ENCODE measurements at regions not wholly inside any gene's neighbourhood (a gene's known extent, or its start where the extent isn't known, plus 50 kb on each side); places are given as distances from the start of the nearest gene placed in this dataset.
"Not testable (repeated sequence)": the region's sequence is repeated elsewhere in the genome, so short reads cannot be mapped to it uniquely, and the experiment has no call there.

DNA sequence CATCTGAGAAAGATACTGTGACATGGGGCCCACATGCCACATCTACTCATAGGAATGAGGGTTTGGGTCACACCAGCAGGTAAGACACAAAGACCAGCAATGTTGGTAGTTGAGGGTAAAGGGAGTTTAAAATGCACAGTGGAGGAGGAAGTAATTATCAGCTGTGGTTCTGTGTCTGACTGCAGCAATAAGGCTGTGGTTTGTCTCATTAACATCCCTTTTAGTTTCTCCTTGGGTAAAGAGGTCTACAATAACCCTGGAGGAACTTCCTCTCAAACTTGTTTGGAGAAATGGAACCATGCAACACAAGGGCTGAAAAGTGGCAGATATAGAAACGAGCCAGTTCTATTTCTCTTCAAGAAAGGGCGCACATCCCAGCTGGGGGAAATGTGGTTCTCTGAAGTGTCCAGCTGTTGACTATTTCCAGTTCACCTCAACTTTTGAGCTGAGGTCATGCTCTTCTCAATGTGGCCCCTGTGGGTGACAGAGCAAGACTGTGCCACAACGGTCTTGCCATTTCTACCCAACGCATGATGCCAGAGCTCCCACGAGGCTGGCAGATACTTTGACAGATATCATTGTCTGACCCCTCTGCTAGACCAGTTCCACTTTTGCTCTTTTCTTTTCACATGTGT, 234.3 kb downstream of the SQOR start:
- no peak for DNase-seq

DNA sequence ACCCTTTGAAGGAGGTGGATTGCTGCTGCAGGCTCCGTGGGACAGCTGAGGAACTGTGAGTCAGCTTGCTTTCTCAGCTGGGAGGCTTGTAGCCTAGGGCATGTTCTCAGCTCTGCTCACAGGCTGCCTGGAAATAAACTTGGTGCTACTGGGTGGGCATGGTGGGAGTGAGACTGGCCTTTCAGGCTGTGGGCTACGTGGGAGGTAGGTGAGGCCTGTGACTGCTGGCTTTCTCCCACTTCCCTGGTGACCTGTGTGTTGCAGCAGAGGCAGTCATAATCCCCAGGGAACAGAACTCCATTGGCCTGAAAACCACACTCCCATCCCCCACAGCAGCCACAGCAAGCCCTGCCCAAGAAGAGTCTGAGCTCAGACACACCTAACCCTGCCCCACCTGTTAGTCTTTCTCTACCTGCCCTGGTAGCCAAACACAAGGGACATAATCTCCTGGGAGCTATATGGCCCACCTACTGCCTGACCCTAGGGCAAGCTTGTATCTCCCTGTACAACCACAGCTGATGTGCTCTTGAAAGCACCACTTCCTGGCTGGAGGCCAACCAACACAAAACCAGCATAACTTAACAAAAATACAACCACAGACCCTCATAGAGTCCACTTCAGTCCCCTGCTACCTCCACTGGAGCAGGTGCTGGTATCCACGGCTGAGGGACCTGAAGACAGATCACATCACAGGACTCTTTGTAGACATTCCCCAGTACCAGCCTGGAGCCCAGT, 236.5 kb downstream of the SQOR start:
- no peak for DNase-seq

DNA sequence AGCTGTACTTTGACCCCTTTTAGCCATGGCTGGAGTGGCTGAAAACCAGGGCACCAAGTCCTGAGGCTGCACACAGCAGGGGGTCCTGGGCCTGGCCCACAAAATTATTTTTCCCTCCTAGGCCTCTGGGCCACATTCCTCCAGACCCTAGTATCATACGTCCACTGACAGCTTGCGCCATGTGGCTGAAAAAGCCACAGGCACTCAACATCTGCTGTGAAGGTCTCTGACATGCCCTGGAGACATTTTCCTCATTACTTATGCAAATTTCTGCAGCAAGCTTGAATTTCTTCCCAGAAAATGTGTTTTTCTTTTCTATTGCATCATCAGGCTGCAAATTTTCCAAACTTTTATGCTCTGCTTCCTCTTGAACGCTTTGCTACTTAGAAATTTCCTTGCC, 239.0 kb downstream of the SQOR start:
- no peak for DNase-seq

DNA sequence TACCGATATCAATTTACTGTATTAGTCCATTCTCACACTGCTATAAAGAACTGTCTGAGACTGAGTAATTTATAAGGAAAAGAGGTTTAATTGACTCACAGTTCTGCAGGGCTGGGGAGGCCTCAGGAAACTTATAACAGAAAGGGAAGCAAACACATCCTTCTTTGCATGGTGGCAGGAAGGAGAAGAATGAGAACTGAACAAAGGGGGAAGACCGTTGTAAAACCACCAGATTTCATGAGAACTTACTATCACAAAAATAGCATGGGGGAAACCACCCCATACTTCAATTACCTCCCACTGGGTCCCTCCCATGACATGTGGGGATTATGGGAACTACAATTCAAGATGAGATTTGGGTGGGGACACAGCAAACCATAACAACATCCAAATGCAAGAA, 239.7 kb downstream of the SQOR start:
- not testable (repeated sequence) for DNase-seq

DNA sequence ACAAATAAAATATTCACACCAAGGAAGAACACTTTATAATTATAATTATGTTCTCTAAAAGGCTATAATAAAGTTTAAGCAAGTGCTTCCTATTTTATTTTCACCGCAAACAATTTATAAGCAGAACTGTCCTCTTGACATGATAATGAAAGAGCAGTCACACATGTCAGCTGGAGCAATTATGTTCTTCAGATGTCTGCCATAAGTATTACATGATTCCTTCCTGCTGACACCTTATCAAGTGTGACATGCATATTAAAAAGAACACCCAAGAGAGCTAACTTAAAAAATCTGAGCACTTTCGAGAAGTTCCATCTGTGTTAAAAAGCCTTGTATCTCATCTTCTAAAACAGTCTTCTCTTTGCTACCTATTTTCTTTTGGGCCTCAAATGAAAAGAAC, 249.5 kb downstream of the SQOR start:
- DNase-seq: no peak

DNA sequence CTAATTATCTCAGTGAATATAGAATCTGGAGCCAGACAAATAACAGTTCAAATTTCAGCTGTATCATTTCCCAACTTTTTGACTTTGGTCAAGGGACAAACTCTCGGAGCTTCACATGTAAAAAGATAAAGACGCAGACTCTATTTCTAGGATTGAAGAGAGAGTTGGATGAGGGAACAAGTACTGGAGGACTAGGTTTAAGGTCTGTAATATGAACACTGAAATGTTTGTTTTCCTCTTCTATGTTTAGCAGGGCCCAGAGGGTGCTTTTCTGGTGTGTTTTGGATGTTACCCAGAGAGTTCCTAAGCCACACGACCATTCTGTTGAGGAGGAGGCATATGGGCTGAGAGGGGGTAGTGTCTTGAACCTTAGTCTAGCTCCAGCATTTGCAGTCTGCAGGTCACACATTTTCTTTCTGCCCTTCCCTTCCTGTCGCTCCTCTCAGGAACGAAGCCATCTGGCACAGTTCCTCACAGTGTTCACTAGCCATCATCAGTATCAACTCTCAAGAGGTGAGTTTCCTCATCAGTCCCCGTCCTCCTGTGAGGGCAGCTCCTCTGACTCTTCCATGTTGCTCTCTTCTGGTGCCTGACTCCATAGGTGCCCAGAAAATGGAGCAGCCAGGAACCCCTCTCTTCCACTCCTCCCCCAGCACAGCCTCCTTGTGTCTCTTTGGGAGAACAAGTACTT, 250.1 kb downstream of the SQOR start:
- no peak for DNase-seq

DNA sequence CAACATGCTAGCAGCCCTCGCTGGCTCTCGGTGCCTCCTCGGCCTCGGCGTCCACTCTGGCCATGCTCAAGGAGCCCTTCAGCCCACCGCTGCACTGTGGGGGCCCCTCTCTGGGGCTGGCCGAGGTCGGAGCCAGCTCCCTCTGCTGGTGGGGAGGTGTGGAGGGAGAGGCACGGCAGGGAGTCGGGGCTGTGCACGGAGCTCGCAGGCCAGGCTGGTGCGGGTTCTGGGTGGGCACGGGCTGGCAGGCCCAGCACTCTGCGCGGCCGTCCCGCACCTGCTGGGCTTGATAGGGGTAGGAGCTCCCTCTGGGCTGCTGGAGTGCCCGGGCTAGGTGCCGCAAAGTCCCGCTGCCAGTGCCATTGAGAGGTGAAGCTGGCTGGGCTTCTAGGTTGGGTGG, 251.0 kb downstream of the SQOR start:
- no peak for DNase-seq

DNA sequence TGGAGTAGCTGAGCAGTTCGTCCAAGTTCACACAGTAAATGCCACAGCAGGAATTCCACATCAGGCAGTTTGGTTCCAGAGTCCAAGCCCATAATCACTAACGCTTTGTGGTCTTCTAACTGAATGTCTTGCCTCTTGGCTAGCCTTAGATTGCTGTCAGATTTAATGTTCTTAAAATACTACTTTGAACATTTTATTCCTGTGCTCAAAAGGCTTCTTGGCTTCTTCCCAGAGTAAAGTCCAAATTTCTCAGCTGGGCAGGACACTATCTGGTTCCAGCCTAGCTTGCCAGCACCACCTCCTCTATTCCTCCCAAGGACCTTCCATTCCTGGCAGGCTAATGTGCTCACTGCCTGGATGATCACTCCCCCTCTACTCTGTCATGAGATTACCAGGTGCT, 256.9 kb downstream of the SQOR start:
- no peak for DNase-seq

DNA sequence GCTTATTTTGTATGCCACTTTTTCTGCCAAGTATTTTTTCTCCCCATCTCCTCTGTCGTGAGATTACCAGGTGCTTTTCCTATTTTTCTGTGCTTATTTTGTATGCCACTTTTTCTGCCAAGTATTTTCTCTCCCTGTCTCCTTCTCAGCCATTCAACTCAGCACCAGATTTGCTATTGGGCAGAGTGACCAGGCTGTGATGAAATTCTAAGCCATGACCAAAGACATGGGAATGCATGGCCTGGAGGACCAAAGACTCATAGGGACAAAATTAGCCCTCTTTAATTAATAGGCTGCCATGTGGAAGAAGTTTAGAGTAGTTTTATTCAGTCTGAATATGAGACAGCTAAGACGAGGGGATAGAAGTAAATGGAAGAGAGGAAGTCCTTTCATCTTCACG, 257.4 kb downstream of the SQOR start:
- DNase-seq: no peak

DNA sequence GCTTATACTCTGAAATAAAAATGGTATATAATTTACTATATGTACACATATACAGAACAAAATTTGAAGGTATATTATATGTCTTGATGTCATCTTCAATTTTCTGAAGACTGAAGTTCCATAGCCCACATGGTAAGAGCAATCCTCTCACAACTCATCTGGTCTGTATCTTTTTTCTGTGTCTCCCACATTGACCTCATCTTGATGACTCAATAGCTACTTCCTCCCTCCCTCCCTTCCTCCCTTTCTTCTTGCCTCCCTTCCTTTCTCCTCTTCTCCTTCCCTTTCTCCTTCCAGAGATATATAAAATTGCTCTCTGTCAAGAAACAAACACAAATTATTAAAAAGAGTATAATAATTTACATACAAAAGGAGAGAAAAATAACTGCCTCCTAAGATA, 268.5 kb downstream of the SQOR start:
- DNase-seq: no peak

DNA sequence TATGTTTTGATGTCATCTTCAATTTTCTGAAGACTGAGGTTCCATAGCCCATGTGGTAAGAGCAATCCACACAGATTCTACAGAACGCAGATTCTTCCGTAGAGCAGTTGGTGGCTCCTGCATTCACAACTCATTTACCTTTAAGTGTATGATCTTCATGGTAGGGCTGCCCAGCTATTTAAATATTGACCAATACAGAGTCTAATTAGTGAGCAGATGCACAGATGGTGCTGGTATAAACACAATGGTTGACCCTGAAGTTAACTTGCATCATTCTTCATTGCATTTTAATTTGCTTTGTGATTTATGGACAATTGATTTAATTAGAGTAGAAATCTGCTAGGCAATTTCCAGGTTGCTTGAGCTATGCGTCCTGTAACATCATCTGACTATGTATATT, 269.2 kb downstream of the SQOR start:
- no peak for DNase-seq

DNA sequence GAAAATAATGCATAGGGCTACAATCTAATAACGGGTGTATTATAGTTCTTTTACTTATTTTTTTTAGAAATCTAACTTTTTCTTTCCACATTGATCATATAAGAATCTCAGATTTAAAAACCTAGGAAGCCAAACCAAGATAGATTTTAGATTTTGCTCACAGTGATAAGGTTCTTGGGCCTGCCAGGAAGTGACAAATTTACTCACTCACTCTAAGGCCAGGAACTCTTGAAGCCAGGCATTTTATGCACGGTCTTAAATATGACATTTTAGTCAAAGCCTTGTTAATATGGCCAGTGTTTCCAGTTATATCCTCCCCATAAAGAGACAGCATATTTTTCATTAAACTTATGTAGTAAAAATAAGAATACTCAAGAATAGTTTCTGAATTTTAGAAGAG, 271.4 kb downstream of the SQOR start:
- DNase-seq: no peak

DNA sequence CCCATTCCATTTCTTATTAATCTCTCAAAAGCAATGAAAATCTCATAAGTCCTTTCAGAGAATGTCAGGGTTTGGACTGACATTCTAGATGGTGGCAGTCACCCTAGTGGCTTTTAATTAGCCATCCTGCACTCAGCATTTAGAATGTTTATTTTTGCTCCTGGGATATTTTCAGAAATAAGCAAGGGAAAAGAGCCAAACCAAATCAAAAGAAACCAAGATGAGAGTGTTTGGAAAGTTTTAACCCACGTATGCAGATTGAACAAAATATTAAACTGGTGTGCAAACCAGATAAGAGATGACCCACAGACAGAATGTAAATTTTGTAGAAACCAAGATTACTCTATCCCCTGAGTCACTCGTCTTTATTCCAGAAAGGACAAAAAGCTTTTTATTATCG, 275.8 kb downstream of the SQOR start:
- no peak for DNase-seq

DNA sequence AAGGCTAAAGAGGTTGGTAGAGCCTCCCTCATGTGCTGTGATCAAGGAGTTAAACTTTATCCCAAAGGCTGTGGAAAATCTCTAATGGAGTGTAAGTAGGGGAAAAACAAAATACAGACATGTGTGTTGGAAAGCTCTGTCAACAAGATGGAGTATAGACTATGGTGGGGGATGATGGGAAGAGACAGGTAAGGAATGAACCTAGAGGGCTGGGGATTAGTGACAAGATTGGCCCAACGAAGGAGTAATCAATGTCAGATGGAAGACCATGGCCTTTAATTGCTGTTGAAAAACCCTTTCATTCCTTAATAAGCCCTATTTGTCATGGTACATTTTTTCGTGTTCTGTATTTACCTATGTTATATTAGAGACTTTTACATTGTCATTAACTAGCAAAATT, 278.6 kb downstream of the SQOR start:
- DNase-seq: no peak

DNA sequence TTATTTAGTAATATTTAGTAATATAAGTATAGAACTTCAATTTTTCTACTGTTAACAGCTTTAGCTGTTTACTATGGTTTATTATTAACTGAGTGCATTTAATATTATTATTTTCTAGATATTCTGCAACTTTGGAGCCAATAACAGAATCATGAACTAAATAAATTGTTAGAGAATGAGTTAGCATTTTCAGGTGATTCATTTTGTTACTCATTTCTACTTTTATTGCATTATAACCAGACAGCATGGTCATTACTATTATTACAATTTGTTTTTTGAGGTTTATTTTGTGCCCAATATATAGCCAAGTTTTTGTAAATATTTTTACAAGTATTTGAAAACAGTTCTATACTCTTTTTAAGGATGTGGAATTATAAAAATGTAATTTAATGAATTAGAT, 279.6 kb downstream of the SQOR start:
- no peak for DNase-seq

DNA sequence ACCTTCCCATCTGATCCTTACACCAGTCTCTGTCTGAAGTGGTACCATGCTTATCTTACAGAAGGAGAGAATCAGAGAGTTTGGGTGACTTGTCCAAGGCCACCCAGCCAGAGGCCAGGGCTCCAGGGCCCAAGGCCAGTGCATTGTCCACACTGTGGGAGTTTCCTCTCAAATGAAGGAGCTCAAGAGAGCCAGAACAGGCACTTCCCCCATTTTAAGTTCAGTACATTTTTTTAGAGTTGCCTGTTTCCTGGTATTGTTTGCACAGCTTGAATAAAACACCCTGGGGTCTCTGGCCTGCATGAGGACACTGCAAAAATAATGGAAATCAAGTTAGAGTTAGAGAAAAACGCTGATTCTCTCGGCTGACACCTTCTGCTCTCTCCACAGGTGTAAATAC, 284.0 kb downstream of the SQOR start:
- no peak for DNase-seq

DNA sequence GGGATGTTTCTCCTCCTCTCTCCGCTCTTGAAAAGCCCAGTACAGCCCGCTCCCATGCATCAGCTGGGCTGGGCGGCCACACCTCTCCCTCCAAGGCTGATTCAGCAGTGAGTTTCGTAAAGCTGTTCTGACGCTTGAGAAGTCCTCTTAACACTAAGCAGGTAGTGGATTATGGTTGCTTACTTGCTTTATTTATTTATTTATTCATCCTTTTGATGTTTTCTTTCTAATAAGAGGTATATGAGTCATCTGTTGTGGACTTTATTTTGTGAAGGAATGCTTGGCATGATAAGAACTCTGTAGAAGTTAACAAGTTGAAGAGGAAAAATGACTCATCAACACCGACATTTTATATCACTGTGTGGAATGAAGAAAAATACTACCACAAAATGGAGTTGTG, 285.0 kb downstream of the SQOR start:
- DNase-seq: peak; percentile 34

DNA sequence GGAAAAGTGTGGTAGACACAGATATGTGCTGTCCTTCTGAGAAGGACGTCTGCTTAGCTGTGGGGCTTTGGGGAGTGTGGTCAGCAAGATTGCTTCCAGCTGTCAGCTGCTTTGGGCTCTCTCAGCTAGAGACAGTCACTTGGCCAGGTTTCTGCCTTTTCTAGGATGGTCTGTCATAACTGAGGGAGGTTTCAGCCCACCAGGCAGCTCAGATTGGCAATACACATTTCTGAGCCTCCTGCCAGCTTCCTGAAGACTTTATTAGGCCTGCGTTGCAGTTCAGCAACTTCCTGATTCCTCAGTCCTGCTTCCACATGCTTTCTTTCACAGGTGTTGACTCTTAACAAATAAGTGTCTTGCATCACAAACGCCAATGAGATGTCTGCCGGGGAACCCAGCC, 286.5 kb downstream of the SQOR start:
- no peak for DNase-seq

DNA sequence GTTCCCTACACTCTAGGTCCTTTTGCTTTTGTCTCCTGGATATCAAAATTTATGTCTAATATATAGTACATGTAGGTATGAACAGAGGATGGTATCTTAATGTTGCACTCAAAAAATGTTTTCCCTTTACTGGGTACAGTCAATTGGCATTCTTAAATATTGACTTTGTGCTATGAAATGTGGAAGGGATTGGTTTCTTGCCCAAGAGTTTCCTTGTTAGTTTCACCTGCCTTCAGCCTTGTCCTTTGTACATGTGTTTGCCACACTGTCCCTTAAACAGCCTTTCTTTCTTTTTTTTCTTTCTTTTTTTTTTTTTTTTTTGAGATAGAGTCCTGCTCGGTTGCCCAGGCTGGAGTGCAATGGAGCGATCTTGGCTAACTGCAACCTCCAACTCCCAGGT, 287.1 kb downstream of the SQOR start:
- no peak for DNase-seq

DNA sequence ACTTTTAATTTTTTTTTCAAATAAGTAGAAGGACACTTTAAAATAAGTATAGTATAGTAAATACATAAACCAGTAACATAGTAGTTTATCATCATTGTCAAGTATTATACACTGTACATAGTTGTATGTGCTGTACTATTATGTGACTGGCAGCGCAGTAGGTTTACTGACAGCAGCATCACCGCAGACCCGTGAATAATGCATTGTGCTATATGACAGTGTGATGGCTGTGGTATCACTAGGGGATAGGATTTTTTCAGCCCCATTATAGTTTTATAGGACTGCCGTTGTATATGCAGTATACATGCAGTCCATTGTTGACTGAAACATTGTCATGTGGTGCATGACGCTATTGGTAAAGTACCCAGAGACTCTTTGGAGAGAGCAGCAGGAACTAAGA, 306.5 kb downstream of the SQOR start:
- DNase-seq: no peak

DNA sequence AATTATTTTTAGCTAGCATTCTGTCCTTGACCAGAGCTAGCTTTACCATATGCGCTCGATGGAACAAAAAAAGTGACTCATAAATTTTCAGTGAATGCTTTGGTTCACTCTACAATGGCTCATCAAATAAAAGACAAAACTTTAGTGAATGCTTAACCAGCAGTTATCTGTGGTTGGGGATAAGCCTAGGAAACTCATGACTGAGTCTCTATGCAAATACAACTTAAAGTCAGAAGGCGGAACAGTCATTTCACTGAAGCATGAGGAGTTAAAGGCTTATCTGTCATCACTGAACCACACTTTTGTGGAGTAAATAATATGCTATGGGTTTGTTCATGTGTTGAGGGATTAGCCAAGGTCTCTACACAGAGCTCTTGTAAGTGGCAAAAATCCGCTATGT, 308.4 kb downstream of the SQOR start:
- DNase-seq: no peak

DNA sequence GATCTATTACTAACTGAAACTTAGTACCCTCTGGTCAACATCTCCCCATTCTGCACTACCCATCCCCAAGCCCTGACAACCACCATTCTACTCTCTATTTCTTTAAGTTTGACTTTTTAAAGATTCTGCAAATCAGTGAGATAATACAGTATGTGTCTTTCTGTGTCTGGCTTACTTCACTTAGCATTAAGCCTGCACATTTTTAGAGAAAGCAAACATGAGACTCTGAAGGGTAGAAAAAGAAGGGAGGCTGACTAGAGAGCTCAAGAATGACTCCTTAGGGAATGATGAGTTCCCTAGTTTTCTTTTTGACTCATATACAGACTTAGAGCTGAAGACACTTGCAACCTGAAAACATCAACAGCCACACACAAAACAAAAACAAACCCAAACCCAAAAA, 311.3 kb downstream of the SQOR start:
- DNase-seq: no peak

DNA sequence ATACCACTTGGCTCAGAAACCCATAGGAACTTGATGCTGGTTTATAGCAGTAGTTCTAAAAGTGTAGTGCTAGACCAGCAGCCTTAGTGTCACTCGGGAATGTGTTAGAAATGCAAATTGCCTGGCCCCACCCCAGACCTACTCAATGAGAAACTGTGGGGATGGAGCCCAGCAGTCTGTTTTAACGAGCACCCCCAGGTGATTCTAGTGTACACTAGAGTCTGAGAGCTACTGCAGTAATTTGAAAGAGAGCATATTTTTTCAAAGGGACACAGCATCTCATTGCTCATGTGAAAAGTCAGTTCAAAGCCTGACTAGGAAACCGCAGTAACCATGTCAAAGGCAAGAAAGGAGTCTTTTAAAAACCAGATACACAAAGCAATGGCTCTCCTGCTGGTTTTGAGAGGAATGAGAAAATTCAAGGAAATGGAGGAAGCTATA, 313.4 kb downstream of the SQOR start:
- no peak for DNase-seq

DNA sequence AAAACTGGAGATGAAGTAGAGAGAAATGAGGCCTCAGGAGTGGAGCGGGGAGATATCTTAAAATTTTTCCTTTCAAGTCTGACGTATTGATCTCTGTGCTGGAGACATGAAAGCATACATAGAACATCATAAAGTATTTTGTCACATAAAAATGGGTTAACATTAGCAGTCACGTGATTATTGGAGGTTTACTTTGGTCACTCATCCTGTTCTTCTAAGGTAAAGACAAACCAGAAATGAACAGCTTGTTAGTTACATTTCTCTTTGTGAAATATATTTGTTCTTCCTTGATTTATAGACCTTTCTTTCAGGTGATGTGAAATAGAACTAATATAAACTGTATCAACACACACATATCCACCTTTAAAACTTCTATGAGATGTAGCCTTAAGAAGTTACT, 324.1 kb downstream of the SQOR start:
- no peak for DNase-seq

DNA sequence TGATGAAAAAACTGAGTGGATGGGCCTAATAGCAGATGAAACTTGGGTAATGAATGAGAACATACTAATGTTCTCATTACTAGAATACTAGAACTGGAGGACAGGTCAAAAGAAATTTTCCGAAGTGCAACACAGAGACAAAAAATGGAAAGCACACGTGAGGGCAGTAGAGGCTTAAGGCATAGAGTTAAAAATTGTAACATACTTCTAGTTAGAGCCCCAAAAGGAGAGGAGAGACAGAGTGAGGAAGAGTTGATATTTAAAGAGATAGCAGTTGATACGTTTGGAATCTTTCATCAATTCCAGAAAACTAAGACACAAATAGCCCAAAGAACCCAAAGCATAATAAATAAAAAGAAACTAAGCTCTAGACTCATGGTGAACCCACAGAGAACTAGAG, 327.9 kb downstream of the SQOR start:
- no peak for DNase-seq
